C1 segment of cervical spinal cord (tissue), 14 donors: ENCODE measurements at regions not wholly inside any gene's neighbourhood (a gene's known extent, or its start where the extent isn't known, plus 50 kb on each side); places are given as distances from the start of the nearest gene placed in this dataset.

Experiments used
- DNase-seq, 14 donors: peaks; one replicate each; lab custom pipeline; 2025; lab: John Stamatoyannopoulos, UW

DNA sequence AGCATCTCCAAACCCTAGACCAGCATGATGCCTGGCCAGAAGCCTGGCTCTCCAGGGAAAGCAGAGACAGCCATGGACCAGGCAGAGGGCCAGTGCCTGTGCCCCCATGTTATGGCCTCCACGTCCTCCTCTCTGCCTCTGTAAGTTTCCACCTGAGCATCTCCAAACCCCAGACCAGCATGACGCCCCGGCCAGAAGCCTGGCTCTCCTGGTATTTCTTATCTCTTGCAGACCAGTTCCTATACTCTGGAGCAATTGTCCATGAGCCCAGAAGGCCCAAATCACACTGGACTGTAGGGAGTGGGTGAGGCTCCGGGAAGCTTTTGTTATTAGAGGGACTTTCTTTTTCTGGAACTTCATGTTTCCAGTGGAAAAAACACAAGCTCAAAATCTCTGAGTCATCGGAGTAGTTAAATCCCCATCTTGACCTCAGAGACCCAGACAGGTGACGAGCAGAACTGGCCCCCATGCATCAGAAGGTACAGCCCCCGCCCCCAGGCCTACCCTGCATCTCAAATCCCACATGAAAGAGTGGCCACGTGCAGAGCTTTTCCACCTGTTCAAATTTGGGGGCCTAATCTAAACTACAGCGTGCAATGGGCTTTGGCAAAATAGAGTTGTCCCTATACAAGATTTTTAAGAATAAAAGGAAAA lies 110.2 kb upstream of the FOXQ1 start:
- DNase-seq, result no peak

GRCh38 chr6:1200409-1201101 lies 111.3 kb upstream of the FOXQ1 start:
- no peak for DNase-seq

DNA sequence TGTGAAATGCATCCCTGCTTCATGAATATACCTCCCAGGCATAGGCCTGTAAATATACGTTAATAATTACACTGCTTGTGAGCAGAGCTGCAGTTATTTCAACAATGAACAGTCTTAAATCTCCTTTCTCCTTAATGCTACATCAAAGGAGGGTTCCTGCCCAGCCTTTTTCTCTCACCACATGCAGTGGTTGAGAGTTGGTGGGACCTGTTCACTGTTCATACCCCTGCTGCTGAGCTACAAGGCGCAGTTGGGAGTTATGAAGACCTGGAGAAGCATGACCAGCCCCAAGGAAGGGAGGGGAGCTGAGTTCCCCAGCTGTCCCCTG lies 111.9 kb upstream of the FOXQ1 start:
- no peak for DNase-seq

GRCh38 chr6:1197309-1197708 lies 114.6 kb upstream of the FOXQ1 start:
- no peak for DNase-seq

DNA sequence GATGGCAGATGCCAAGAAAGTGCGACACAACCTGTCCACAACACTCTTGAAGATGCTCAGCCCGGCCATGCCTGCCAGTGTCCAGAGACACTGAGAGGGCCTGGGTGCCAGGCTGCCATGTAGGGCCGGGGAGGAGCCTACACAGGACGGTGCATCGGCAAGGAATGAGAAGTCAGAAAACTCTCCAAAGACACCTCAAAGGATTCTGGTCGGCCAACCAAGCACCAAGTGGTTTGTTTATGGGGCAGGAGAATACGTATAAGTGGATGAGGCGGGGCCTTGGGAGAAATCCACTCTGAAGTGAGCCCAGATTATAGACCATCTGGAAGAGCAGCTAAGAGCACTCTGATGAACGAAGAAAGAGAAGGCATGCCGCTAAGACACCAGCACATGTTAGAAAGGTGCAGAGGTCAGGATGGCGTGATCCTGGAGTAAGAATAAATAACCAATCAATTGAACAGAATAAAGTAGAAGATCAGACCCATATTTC lies 120.7 kb upstream of the FOXQ1 start:
- DNase-seq, result no peak

GRCh38 chr6:1190366-1190765 lies 121.5 kb upstream of the FOXQ1 start:
- DNase-seq, result no peak

- no peak for DNase-seq
Measured at GRCh38 chr6:1188199-1188598, 123.7 kb upstream of the FOXQ1 start.

DNA sequence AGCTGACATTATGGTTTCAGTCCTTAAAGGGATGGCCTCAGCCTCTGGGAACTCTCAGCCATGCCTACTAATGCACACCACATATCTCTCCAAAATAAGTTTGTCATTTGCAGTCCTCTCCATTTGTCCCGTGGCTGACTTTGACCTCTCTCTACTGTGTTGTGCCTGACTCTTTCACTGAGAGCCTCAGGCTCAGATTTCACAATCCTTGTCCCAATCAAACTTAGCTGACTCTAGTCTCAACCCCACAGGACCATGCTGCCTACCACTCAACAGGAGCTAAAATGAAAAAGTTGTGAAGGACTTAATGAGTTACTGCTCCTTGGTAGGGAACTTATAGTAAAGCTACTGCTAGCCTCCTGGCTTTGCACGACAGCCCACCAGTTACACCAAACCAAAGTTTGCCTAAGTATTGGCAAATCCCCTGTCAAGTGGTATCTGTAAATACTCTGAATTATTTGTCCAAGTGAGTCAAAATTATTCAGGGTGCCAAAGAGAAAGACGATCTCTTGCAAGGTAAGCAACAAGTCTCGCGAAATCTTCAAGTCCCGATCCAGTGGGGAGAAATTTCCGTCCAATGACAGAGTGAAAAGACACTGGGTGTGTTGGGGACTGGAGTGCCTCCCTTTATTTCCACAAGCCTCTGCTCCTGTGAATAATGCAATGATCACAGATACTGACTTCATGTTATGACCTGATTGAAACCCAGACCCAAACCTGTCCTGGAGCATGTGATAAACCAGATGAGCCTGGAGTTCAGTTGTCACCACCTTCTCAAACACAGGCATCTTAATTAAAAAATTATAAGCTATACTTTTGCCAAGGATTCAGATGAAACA lies 124.4 kb upstream of the FOXQ1 start:
- no peak for DNase-seq

- no peak for DNase-seq
Measured at GRCh38 chr6:1184318-1184717, 127.6 kb upstream of the FOXQ1 start.

- no peak for DNase-seq
Measured at GRCh38 chr6:1182722-1183521, 129.0 kb upstream of the FOXQ1 start.

DNA sequence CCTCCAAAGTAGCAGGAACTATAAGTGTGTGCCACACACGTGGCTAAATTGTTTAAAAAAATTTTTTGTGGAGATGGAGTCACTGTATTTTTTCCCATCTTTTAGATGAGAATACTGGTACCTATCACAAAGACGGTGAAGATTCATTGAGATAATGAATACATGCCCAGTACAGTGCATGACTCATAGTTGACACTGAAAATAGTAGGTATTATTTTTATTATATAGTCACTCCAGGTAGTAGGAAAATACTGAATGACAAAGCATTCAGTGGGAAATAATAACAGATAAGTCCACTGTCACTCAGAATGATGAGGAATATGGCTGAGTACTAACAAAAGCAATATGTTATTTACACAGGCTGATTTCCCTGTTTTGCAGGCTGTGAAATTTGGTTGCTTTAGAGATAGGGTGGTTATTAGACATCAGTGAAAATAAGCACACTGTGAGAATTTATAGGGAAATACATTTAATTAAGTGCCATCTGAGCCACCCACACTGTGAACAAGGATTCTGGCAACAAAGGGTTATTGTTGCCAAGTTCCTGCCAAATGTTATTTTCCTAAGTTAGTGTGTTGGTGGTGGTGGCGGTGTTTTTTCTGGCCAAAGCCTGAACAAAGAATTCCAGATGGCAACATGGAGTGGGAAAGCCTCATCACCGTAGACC lies 129.8 kb upstream of the FOXQ1 start:
- DNase-seq, result no peak

DNA sequence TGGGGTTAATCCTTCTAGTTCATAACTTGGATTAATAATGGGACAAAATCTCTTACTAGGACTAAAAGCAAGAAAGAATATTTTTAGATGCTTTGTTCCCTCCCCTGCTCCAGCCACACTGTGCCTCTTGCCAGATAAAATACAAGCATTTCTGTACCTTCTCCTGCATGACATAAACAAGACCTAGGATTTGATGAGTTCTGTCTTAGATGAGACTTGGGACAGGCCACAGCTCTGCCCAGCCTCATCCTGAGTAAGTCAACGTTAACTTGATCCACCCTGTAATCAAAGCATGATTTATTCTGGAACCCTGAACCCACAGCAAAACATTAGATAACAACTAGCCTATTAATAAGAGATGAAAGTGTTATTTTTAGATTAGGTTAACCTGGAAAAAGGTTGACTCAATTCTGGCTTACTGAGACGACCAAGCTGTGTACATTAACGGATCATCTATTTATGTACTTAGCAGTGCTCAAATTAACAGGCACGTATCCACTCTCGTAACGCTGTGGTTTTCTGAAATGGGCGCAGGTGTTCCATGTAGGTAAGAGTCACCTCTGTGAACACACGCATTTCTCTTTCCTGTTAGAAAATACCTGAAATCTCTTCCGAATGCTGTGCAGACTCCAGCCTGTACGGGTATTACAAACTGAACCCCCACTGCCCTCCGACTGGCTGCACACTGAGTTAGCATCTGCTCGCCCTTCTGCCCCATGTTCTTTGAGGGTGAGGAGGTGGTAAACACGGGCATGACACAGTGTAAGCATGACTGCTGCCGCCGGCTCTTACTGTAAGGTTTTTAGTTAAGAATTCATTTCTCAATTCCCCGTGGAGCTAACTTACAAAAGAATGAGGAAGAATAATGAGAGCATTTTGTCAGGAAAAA lies 132.1 kb upstream of the FOXQ1 start:
- DNase-seq, result peak in 2 of 14 donors; percentile 24 to 88

DNA sequence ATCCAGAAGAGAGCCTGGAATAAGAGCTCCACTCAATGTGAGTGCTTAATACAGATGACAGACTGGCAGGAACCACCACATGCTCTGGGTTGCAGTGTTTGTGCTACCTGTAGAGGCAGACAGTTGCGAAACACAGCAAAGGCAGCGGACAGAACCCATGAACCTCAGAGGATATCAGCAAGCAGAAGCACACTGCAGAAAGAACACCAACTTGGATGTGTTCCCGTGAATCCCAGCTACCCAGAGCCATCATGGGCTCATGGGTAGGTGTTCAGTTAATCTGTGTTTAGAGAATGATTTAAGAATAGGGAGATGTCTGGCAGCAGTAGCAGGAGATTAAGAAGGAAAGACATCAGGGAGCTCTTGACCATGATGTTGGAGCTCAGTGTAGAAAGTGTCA lies 133.3 kb upstream of the FOXQ1 start:
- DNase-seq, result no peak

- DNase-seq, result no peak
Measured at GRCh38 chr6:1176567-1176966, 135.3 kb upstream of the FOXQ1 start.

DNA sequence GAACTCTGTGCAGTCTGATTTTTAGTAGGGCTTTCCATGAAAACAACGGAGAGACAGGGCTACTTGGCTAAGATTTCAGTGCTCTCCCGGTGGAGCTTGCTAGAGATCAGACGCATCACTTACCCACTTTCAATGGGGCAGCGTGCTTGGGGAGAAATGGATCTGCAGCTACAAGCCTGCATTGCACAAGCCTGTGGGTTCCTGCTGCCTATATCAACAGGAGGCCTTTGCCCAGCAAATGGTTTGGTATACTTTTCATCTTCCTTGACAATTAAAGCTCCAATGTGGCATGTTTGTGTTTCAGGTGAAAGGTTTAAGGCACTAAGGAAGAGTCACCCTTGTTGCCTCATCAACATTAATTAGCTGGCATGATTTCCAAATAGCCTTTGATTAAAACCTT lies 136.0 kb upstream of the FOXQ1 start:
- DNase-seq, result no peak

GRCh38 chr6:1170794-1171193 lies 141.1 kb upstream of the FOXQ1 start:
- DNase-seq, result no peak

GRCh38 chr6:1164600-1164999 lies 147.3 kb upstream of the FOXQ1 start:
- DNase-seq, result peak in 8 of 14 donors; percentile 3 to 23 (median 4)

GRCh38 chr6:1163501-1163900 lies 148.4 kb upstream of the FOXQ1 start:
- no peak for DNase-seq

DNA sequence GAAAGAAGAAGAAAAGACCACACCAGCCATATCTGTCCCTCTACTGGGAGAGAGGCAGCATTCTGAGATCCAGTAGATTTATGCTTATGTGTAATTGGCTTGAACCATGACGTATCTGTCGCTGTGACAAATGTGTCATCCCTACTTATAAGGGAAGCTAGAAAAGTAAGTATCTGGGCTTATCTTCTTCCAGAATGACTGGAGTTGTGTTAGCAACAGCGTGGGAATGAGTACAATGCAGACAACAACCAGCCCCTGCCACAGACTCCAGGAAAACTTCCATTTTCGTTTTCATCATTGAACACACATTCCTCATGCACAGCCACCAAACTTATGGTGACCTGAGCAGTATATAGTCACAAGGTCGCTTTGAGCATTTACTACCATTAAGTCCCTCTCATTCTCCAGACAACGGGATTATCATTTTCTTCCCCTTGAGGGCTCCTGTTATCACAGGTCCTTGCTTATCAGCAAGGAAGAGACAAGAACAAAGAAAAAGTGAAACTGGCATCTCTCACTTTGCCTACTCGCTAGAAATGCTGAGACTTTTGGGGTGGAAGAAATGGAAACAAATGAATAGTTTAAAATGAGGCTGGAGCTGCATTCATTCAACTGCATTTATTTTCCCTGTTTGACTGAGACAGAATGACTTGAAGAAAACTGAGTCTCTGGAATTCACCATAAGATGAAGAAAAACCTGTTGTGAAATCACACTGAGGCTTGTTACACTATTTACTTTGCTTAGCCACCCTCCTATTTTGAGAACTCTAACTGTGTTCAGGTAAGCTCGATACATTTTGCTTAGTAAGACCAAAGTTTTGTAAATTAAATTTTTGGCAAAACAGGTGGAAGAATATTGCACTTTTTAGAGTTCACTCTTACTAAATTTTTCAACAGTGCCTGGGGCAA lies 149.3 kb upstream of the FOXQ1 start:
- DNase-seq, result no peak
